WTC11 (cell line): ENCODE measurements at regions not wholly inside any gene's neighbourhood (a gene's known extent, or its start where the extent isn't known, plus 50 kb on each side); places are given as distances from the start of the nearest gene placed in this dataset.

ENCODE experiments used
- MXD4 ChIP-seq: fragments of 250-450 bp; sonication (Bioruptor Pico); IDR thresholded peaks from 2 replicates; pipeline ENCODE4 v1.8.0; 2021; ENCODE audit warnings: mild to moderate bottlenecking, moderate library complexity, borderline replicate concordance
- TEAD1 ChIP-seq: sonication (generic); formaldehyde crosslinking; IDR thresholded peaks from 2 replicates; pipeline ENCODE4 v1.8.0; 2022; ENCODE audit warnings: mild to moderate bottlenecking, missing genetic modification reagents
- TP53 ChIP-seq: sonication (generic); formaldehyde crosslinking; IDR thresholded peaks from 2 replicates; pipeline ENCODE4 v1.8.1; 2023; ENCODE audit warnings: mild to moderate bottlenecking, missing genetic modification reagents
- ZBTB21 ChIP-seq: sonication (generic); formaldehyde crosslinking; IDR thresholded peaks from 2 replicates; pipeline ENCODE4 v1.8.1; 2023; ENCODE audit warnings: mild to moderate bottlenecking, missing genetic modification reagents, borderline replicate concordance
- ZNF317 ChIP-seq: sonication (generic); formaldehyde crosslinking; IDR thresholded peaks from 2 replicates; pipeline ENCODE4 v1.8.1; 2023; ENCODE audit warnings: low read depth, mild to moderate bottlenecking, moderate library complexity, missing genetic modification reagents, borderline replicate concordance
- TF ChIP-seq, protein P1 (sequence below): sonication (generic); formaldehyde crosslinking; IDR thresholded peaks from 2 replicates; pipeline ENCODE4 v1.8.1; 2023; ENCODE audit warnings: mild to moderate bottlenecking, moderate library complexity, missing genetic modification reagents
- TF ChIP-seq, protein P2 (sequence below): fragments of 200-600 bp; IDR thresholded peaks from 2 replicates; pipeline ENCODE4 v1.8.0; 2022; ENCODE audit warnings: antibody characterized with exemption
- TF ChIP-seq, protein P3 (sequence below): sonication (generic); formaldehyde crosslinking; IDR thresholded peaks from 2 replicates; pipeline ENCODE4 v1.8.1; 2022; ENCODE audit warnings: mild to moderate bottlenecking, missing genetic modification reagents, moderate library complexity, borderline replicate concordance

DNA sequence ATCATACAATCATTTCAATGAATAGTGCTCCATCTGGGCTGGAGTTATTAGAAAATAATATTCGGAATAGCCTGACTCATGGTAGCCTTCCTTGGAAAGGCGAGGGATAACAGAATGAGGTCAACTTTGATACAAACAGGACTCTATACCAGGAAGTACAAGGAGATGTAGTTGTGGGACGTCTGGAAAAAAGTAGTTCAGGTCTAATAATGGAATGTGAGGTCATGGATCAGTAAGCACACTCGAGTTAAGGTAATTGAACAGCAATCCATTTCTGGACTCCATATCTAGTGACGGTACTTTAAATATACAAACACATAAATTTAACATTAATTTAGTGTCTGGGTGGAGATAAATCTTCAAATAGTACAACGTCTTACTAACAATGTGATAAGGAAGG, 1204.0 kb upstream of the ADGRB3 start:
- TF ChIP-seq, protein P1, sequence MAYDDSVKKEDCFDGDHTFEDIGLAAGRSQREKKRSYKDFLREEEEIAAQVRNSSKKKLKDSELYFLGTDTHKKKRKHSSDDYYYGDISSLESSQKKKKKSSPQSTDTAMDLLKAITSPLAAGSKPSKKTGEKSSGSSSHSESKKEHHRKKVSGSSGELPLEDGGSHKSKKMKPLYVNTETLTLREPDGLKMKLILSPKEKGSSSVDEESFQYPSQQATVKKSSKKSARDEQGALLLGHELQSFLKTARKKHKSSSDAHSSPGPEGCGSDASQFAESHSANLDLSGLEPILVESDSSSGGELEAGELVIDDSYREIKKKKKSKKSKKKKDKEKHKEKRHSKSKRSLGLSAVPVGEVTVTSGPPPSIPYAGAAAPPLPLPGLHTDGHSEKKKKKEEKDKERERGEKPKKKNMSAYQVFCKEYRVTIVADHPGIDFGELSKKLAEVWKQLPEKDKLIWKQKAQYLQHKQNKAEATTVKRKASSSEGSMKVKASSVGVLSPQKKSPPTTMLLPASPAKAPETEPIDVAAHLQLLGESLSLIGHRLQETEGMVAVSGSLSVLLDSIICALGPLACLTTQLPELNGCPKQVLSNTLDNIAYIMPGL (CRISPR knock-in tag), result no peak
- TF ChIP-seq ZBTB21 (no peak), MXD4 (no peak), ZNF317 (CRISPR knock-in tag) (no peak), TP53 (CRISPR knock-in tag) (no peak), TEAD1 (CRISPR knock-in tag) (no peak)
- TF ChIP-seq, protein P2, sequence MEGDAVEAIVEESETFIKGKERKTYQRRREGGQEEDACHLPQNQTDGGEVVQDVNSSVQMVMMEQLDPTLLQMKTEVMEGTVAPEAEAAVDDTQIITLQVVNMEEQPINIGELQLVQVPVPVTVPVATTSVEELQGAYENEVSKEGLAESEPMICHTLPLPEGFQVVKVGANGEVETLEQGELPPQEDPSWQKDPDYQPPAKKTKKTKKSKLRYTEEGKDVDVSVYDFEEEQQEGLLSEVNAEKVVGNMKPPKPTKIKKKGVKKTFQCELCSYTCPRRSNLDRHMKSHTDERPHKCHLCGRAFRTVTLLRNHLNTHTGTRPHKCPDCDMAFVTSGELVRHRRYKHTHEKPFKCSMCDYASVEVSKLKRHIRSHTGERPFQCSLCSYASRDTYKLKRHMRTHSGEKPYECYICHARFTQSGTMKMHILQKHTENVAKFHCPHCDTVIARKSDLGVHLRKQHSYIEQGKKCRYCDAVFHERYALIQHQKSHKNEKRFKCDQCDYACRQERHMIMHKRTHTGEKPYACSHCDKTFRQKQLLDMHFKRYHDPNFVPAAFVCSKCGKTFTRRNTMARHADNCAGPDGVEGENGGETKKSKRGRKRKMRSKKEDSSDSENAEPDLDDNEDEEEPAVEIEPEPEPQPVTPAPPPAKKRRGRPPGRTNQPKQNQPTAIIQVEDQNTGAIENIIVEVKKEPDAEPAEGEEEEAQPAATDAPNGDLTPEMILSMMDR, result no peak
- TF ChIP-seq, protein P3, sequence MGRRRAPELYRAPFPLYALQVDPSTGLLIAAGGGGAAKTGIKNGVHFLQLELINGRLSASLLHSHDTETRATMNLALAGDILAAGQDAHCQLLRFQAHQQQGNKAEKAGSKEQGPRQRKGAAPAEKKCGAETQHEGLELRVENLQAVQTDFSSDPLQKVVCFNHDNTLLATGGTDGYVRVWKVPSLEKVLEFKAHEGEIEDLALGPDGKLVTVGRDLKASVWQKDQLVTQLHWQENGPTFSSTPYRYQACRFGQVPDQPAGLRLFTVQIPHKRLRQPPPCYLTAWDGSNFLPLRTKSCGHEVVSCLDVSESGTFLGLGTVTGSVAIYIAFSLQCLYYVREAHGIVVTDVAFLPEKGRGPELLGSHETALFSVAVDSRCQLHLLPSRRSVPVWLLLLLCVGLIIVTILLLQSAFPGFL (CRISPR knock-in tag), result no peak
